Embryonic facial prominence (tissue), 1 donor: ENCODE measurements at regions not wholly inside any gene's neighbourhood (a gene's known extent, or its start where the extent isn't known, plus 50 kb on each side); places are given as distances from the start of the nearest gene placed in this dataset.

ENCODE experiments used
- DNase-seq: peaks from one replicate; pipeline ENCODE4 v3.0.0-alpha.2; 2016; ENCODE audit errors: extremely low spot score

DNA sequence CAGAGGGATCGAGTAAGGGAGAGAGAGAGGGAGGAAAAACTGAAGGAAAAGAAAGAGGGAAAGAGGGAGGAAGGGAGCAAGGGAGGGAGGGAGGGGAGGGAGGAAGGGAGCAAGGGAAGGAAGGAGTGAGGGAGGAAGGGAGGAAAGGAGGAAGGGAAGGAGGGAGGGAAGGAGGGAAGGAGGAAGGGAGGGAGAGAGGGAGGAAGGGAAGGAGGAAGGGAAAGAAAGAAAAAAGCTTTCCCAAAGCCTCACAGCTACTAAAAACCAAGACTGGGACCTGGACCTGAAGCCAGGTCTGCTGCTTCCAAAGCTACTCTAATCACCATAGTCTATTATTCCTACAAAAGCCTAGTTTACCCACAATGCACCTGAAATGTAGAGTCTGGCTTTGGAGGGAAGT lies 259.8 kb upstream of the WWC1 start:
- DNase-seq, result no peak

DNA sequence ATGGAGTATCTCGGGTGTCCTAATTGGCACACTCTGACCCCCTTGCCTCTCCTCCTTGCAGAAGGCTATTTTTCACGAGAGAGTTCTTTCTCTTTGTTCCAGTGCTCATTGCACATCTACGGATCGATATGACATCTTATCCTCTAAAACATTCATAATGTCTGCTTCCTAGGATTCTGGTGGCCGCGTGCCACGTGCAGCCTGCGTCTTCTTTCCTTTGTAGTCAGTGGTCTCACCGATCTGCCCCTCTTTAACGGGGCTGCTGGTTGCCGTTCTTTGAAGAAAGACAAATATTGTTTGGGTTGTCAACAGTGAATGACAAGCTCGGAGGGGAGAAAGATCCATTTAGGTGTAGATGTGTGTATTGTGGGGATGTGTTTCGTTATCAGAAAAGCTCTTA lies 252.4 kb upstream of the WWC1 start:
- DNase-seq, result no peak

DNA sequence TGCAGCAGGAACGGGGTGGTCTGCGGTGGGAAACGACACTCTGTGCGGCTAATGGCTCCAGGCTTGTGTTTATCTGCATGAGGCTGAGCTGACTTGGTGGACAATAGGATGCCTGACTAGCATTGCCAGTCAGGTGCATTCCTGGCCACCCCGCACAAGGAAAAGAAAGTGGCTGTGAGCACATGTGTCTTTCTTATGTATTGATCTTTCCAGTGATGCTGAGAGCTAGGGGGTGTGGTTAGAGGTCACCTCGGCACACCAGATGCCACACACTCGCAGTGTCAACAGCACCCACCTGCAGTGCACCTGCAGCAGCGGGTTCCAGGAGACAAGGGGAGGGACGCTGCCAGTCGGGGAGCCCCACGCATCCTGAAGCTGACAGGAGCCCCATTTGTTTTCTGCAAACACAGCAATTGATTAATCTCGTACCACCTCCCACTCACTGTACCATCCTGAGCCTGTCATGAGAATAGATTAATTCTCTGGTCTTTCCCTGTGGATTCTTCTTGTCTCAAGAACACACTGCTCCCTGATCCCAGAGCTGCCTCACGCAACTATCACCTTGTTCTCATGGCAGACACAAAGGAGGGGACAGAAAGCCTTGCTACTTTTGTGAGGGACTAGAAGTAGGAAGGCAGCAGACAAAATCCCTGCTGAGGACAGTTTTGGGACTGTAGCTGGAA lies 251.7 kb upstream of the WWC1 start:
- DNase-seq, result no peak

DNA sequence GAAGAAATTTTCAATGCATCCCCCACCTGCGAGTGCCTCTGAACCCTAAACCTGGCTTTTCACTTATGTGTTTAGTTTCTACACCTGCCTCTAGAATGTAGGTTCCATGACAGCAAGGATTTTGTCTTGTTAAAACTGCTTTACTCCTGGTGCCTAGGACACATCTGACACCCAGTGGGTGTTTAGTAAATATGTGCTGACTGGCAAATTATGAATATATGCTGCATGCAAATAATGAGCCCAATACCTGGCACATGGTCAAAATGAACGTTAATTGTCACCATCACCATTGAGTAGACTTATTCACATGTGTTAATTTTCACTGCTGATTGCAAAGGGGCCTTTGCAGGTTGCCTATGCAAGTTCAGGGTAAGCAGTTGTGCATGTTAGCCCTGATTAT lies 249.9 kb upstream of the WWC1 start:
- DNase-seq, result no peak

DNA sequence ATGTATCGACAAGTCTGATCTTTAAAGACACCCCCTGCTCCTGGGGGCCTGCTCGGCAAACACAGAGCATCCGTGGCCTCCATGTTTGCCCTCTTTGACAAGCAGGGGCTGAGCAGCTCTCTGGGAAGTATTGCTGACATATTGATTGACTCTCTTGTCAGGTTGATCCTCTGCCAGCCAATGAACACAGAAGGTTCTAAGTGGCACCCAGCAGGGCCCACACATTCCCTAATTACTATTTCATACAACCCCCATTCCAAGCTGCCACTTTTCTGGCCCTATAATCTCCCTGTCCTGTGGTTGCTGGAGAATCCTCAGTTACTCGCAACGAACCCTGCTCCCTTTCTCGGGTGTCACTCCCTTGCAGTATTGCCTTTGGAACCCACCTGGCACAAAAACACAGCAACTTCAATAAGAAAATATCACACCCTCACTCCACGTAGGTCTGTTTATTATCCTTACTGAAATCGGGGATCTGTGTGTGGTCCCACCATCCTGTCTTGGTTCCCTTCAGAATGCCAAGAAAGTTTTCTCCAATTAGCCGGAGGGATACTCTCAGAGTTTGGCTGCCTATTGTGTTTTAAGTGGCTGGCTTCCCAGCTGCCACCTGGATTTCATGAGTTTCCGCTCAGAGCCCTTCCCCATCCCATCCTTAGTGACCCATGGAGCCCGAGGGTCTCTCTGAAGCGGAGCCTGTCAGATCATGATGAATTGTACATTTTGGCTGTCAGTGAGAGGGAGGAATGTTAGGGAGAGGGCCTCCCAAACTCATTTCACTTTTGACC lies 249.0 kb upstream of the WWC1 start:
- DNase-seq, result no peak

DNA sequence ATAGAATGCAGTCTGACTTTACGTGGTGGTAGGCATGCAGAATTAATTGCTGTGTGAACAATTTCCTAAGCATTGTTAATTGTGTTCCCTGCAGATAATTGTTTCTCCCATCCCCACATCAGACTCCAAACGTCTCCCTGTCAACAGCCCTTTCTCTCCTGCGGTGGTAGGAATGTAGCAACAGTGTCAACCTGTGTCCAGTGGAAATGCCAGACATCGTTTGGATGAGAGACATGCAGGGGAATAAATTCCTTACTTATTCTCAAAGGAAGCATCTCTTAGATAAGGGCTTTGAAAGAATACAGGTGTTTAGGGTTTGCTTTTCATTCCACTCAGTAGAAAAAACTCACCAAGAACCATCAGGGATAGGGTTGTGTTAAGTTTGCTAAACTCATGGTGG lies 245.3 kb upstream of the WWC1 start:
- DNase-seq, result no peak

DNA sequence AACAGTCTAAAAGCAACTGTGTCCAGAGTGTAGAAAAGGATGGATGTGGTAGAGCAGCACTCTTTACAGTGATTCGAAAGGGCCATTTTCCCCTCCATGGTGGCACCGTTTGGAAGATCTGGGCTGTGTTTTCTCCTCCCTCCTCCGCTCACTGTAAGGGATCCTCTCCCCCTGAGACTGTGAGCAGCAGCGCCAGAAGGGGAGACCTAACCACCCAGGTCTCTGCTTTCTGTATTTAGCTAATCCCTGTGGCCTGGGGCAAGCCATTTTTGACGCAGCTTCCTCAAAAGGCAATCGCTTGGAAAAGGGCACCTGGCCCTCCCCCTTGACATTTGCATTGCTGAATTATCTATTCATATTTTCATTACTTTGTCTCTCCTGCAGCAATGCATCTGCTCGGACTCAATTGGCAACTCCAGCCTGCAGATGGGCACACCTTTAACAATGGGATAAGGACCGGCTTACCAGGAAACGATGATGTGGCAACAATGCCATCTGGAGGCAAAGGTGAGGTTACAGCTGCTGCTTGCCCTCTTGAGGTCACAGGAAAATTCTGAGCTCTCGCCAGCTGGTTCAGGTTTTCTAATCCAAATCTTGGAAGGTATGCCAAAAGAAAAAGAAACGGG lies 244.3 kb upstream of the WWC1 start:
- no peak for DNase-seq

DNA sequence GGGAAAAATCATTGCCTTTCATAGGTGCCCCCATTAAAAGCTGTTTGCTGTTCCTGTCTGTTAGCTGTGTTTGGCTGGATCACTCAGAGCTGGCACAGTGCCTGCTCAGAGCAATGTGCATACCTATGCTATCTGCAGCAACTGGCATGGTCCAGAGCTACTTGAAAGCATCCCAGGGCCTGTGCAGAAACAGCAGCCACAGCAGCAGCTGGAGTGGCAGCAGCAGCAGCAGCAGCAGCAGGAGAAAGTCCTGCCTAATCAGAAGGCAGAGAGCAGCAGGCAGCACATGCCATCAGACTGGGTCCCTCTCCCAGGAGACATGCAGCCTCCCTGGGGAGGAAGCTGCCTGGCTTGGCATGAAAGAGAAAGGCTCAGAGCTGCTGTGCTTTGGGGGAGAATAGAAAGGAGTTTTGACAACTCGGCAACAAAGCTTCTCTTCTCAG lies 243.8 kb upstream of the WWC1 start:
- no peak for DNase-seq

DNA sequence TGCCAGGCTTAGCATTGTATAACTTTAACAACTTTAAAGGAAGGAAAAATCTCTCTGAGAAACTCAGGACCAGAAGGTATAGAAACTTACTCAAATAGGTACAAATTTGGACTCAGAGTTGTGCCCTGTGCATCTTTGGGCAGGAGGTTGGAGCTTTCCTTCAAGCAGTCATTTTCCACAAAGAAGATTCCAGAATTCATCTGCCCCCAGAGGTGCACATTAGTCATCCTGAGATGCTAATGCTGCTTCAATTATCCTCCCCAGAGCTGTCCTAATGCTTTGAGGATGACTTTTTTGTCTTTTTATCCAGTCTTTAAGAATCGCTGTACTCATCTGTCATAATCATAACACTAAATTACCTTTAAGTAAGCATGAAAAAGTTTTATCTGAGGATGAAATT lies 243.0 kb upstream of the WWC1 start:
- DNase-seq, result no peak

DNA sequence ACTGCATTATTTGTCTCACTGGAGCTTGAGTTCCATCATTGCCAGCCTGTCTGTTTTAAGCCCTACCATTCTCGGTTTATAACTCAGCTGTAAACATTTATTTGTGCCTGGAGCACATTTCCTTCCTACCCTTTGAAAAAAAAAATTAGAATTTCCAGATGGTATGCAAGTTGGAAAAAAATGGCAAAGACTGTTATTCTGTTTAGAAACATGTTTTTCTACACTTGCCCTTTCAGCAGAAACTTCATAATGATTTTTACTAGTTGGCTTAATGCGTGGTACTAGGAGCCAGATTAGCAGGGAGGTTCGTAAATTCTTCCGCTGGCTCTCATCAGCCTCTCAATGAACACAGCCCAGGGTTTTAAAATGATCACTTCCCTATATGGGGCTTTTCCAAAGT lies 238.8 kb upstream of the WWC1 start:
- DNase-seq, result no peak

DNA sequence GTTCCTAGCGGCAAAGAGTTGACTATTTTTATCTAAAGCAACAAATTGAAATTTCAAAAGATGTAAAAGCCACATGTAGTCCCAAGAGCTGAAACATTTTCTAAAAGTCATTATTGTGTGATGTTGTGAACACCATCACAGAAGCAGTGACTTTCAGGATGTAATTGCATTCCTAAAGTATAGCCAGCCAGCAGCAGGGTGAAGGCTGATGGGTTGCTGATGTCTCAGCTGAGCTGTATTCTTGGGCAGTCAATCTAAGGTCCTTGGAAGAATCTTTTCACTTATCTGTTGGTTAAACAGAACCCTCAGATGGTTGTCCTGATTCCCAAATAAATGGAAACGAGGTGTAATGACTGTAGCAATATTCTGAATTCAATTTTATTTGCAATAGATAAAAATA lies 237.4 kb upstream of the WWC1 start:
- DNase-seq, result no peak

DNA sequence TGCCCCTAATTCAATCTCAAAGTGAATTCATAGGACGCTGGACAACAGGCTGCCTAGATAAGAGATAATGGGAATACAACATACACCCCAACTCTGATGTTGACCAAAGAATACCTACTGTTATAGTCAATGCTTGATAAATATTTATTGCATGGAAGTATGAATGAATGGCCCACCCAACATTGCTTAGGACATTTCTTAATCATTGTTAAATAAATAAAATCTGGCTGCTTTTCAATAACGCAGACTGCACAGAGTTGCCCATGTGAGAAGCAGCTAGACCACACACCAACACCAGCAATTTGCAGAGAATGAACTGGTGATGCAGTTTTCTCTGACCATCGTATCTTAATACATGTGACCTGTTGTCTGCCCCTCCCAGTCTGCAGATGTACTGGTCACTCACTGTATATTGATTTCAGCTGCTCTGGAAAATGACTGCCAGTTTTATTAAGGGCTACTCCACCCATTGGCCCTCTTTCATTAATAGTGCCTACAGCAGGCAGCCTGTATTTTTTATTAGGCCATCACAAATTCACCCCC lies 236.2 kb upstream of the WWC1 start:
- no peak for DNase-seq

DNA sequence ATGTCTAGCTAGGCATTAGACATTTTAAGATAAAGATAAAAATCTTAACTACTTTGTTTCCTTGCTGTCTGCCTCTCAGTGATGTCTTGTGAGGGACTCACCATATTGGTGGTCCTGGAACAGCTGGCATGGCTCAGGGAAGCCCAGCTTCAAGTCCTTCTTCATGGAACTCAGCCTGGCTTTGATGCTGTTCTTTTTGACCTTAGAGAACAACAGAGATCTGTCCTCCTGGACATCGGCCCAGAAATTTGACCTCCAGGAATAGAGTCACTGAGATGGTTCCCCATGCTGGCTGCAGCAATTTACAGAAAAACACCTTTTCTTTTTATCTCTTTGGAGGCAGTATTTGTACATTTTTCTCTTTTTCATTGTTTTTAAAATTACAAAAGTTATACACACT lies 235.5 kb upstream of the WWC1 start:
- no peak for DNase-seq

DNA sequence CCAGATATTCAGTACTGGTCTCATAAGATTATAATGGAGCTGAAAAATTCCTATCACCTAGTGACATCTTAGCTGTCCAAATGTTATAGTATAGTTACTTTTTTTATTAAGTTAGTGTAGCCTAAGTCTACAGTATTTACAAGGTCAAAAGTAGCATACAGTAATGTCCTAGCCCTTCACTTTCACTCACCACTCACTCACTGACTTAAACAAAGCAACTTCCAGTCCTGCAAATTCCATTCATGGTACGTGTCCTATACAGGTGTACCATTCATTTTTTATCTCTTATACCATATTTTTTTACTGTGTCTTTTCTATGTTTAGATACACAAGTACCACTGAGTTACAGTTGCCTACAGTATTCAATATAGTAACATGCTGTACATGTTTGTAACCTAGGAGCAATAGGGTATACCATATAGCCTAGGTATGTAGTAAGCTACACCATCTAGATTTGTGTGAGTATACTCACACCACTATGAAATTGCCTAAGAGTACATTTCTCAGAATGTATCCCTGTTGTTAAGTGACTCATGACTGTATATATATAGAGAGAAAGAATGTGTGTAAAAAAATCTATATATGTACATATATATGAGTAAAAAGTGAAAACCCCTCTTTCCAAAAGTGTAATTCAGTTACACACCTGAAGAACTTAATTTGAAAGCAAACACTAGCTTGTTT lies 234.8 kb upstream of the WWC1 start:
- DNase-seq, result no peak

DNA sequence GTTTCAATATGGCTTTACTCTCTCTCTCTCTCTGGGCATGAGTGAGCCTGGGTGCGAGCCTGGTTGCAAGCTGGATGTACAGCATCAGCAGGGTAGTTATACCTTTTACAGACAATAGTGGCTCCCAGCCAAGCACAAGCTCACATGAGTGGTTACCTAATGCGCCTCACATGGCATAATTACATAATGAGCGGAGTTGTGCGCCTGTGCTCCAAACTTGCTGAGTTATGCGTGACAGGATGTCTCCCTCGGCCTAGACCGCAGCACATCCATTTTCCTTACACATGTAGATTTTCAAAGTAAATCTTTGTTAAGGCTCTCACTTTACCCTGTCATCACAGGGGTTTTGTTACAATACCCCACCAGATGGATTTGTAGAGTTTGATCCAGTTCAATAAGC lies 233.5 kb upstream of the WWC1 start:
- DNase-seq, result no peak

DNA sequence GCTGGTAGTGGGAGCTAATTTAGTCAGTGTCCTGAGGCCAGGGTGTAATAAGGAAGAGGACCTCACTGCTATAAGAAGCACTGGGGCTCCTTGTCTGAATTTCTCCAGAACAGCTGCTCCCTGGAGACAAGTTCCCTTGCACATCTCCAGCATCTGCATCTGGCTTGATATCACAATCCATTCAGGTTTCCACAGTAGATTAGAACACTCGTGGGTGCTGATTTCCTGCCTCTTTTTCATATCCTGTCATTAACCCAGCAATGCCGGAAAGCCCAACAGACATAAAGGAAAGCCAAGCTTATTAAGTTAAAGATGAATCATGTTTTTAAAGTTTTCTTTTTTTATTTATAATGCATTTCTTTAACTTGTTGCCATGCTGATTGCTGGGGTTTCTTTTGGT lies 232.3 kb upstream of the WWC1 start:
- DNase-seq, result no peak

DNA sequence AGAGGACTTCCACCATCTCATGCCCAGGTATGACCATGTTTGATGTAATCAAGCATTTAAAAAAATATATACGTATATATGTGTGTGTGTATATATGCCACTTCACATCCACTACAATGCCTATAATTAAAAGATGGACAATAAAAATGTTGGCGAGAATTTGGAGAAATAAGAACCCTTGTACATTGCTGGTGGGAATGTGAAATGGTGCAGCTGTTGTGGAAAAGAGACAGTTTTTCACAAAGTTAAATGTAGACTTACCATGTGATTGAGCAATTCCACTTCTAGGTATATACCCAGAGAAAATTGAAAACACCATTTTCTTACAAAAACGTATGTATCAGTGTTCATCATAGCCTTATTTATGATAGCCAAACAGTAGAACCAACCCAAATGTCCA lies 229.2 kb upstream of the WWC1 start:
- no peak for DNase-seq

DNA sequence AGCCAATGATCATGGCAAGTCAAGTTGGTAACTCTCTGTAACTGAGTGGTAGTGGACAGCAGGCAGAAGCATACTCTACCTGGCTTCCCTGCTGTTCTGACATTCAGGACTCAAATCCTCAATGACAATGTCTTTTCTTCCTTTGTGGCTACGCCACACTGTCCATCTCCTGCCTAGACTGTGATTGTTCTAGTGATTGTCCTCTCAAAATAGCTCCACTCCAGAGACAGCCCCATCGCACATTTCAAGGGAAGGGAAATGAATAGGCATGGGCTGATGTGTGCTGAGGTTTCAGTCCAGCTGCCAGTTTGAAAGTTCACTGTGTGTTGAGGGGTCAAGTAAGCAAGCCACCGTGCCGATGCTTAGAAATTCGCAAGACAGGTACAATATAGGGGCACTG lies 227.0 kb upstream of the WWC1 start:
- no peak for DNase-seq

DNA sequence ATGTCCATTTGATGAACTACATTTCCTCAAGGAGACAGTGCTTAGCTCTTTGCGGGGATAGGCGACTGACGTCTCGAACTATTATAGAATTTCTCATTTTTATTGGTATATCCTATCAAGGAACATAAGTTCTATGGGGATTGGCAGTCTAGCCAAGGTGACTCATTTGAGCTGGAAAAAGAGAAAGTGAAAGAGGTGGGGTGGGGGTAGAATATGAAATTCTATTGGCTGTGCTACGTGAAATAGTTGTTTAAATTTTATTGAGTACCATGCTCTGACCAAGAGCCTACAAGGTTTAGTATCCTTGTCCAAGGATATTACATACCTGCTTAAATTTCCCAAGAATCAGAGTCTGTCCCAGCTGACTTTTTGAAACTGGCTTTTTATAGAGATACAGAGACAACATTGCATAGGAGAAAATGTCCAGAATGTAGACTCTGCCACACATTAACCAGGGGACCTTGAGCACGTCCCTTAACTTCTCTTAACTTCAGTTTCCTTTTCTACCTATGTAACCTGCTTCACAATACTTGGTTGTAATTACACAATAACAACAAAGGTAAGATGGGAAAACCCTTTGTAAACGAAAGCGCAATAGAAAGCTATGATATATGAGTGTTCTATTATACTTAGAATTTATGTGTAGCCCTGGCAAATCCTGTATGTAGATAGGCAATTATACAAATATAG lies 226.4 kb upstream of the WWC1 start:
- DNase-seq, result no peak

DNA sequence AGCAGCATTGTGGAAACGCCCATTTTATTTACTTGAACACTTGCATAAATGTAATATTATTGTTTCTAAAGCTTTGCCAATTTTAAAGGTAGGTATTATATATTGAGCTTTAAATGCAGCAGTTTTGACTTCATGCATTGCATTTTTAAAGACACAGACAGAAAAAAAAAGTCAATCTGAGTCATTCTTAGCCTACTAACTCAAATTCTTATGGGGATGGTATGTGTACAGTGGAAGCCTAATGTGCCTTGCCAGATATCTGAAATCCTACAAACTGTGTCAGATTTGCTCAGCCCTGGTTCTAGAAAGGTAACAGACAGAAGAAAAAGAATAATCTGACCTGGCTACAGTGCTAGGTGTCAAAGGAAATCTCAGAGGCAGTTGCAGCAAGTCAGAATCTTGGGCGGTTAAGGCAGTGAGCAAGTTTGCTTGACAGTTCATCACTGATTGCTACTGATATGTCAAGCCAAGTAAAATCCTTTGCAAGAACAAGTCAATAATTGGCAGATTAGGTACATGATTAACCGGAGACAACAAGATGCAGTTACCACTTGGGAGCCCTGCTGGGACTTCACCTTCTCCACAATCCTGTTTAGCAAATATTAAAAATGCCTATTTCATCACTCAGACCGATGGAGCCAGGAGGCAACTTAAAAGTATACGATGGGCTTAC lies 224.8 kb upstream of the WWC1 start:
- DNase-seq, result no peak

DNA sequence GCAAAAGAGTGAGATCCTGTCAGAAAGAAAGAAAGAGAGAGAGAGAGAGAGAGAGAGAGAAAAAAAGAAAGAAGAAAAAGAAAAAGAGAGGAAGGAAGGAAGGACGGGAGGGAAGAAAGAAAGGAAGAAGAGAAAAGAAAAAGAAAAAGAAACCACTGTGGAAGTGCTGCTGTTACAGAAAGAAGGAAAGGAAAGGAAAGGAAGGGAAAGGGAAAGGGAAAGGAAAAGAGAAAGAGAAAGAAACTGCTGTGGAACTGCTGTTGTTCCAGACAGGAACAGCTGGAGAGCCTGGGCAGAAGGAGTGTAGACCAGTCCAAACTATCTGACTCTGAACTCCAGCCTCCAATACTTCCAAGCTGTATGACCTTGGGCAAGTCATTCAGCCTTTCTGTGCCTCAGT lies 220.7 kb upstream of the WWC1 start:
- DNase-seq, result no peak
